WTC11 (cell line): ENCODE measurements at regions not wholly inside any gene's neighbourhood (a gene's known extent, or its start where the extent isn't known, plus 50 kb on each side); places are given as distances from the start of the nearest gene placed in this dataset.
A peak's percentile ranks its signal among the peaks of the same experiment; 100 is the strongest.

Experiments used
- ATAC-seq: fragments of 200-7000 bp; cut with Tn5 transposase; 2 replicates; pipeline ENCODE4 v1.10.0; 2021; ENCODE audit warnings: mild to moderate bottlenecking, moderate library complexity
- CTCF ChIA-PET: fragments of 300-600 bp; sonication (Branson Sonifier 250); formaldehyde crosslinking; loops from one replicate; lab custom pipeline; 2021; ENCODE audit warnings: antibody characterized with exemption; lab: Charles Lee
- POLR2A ChIA-PET: fragments of 350-600 bp; sonication (Branson Sonifier 250); formaldehyde crosslinking; loops from one replicate; lab custom pipeline; 2021; ENCODE audit warnings: antibody characterized with exemption; lab: Charles Lee
- DNase-seq: peaks from one replicate; pipeline ENCODE4 v3.0.0; 2021; ENCODE audit warnings: low spot score
- H3K27ac Mint-ChIP-seq: 2 replicates; pipeline ENCODE4 v1.8.0; 2021; ENCODE audit warnings: mixed read lengths
- H3K27me3 Mint-ChIP-seq: 2 replicates; pipeline ENCODE4 v1.8.0; 2021; ENCODE audit warnings: low read depth, mild to moderate bottlenecking, moderate library complexity, mixed read lengths
- H3K36me3 Mint-ChIP-seq: 2 replicates; pipeline ENCODE4 v1.8.0; 2021; ENCODE audit warnings: mixed read lengths
- H3K4me1 Mint-ChIP-seq: 2 replicates; pipeline ENCODE4 v1.8.0; 2022; ENCODE audit warnings: mixed read lengths
- H3K4me3 Mint-ChIP-seq: 2 replicates; pipeline ENCODE4 v1.8.0; 2021; ENCODE audit warnings: mild to moderate bottlenecking, moderate library complexity, mixed read lengths
- H3K9me3 Mint-ChIP-seq: 2 replicates; pipeline ENCODE4 v1.8.0; 2021; ENCODE audit warnings: mixed read lengths
- CREM ChIP-seq: sonication (generic); formaldehyde crosslinking; IDR thresholded peaks from 2 replicates; pipeline ENCODE4 v1.8.1; 2022; ENCODE audit warnings: mild to moderate bottlenecking, missing genetic modification reagents, moderate library complexity
- HMGA2 ChIP-seq: fragments of 250-450 bp; sonication (Bioruptor Pico); IDR thresholded peaks from 2 replicates; pipeline ENCODE4 v1.4.0; 2021; ENCODE audit warnings: mild to moderate bottlenecking, moderate library complexity
- KAT7 ChIP-seq: sonication (generic); formaldehyde crosslinking; IDR thresholded peaks from 2 replicates; pipeline ENCODE4 v1.8.1; 2023; ENCODE audit warnings: missing genetic modification reagents, mild to moderate bottlenecking, borderline replicate concordance
- NFATC4 ChIP-seq: fragments of 250-450 bp; sonication (Bioruptor Pico); IDR thresholded peaks from 2 replicates; pipeline ENCODE4 v1.9.0; 2021; ENCODE audit warnings: mild to moderate bottlenecking
- NFE2L1 ChIP-seq: sonication (generic); formaldehyde crosslinking; IDR thresholded peaks from 2 replicates; pipeline ENCODE4 v1.8.1; 2023; ENCODE audit warnings: missing genetic modification reagents
- NR3C1 ChIP-seq: sonication (generic); formaldehyde crosslinking; conservative IDR thresholded peaks from 2 replicates; pipeline ENCODE4 v1.8.1; 2023; ENCODE audit warnings: low read depth, mild to moderate bottlenecking, missing genetic modification reagents
- RORB ChIP-seq: fragments of 250-450 bp; sonication (Bioruptor Pico); IDR thresholded peaks from 2 replicates; pipeline ENCODE4 v1.9.0; 2021; ENCODE audit warnings: mild to moderate bottlenecking
- SP1 ChIP-seq: sonication (generic); formaldehyde crosslinking; conservative IDR thresholded peaks from 2 replicates; pipeline ENCODE4 v1.8.1; 2022; ENCODE audit warnings: missing genetic modification reagents
- TEAD4 ChIP-seq: sonication (generic); formaldehyde crosslinking; IDR thresholded peaks from 2 replicates; pipeline ENCODE4 v1.8.0; 2022; ENCODE audit warnings: mild to moderate bottlenecking, missing genetic modification reagents
- ZNF138 ChIP-seq: sonication (generic); formaldehyde crosslinking; conservative IDR thresholded peaks from 2 replicates; pipeline ENCODE4 v1.8.1; 2022; ENCODE audit warnings: mild to moderate bottlenecking, moderate library complexity, missing genetic modification reagents
- ZNF317 ChIP-seq: sonication (generic); formaldehyde crosslinking; IDR thresholded peaks from 2 replicates; pipeline ENCODE4 v1.8.1; 2023; ENCODE audit warnings: low read depth, mild to moderate bottlenecking, moderate library complexity, missing genetic modification reagents, borderline replicate concordance
- ZNF671 ChIP-seq: fragments of 250-450 bp; sonication (Bioruptor Pico); IDR thresholded peaks from 2 replicates; pipeline ENCODE4 v1.8.0; 2021; ENCODE audit warnings: mild to moderate bottlenecking
- TF ChIP-seq, protein P1 (sequence below): sonication (generic); formaldehyde crosslinking; IDR thresholded peaks from 2 replicates; pipeline ENCODE4 v1.8.1; 2023; ENCODE audit warnings: mild to moderate bottlenecking, missing genetic modification reagents
- TF ChIP-seq, protein P2 (sequence below): sonication (generic); formaldehyde crosslinking; IDR thresholded peaks from 2 replicates; pipeline ENCODE4 v1.8.0; 2022; ENCODE audit warnings: mild to moderate bottlenecking, missing genetic modification reagents
- TF ChIP-seq, protein P3 (sequence below): sonication (generic); formaldehyde crosslinking; IDR thresholded peaks from 2 replicates; pipeline ENCODE4 v1.8.1; 2022; ENCODE audit warnings: mild to moderate bottlenecking, missing genetic modification reagents, moderate library complexity, borderline replicate concordance

- Mint-ChIP-seq H3K4me1 (peaks cover 19% of the 10 kb centered on the region), H3K27ac (no peak overlapping the region), H3K9me3 (no peaks in the 10 kb centered on the region), H3K36me3 (no peaks in the 10 kb centered on the region), H3K27me3 (peaks cover 94% of the 10 kb centered on the region), H3K4me3 (peak overlapping the region; percentile 59)
- ChIA-PET CTCF (interaction anchor here (1.1 to 5.7 kb wide), 3 partner anchors 10 to 24 kb away, joined by 3 to 33 read pairs (median 4); no protein-coding TSS in a partner anchor), POLR2A (no interaction called here)
- DNase-seq (no peak), ATAC-seq (peak; percentile 50)
- no peak for TF ChIP-seq HMGA2 (CRISPR knock-in tag)
- no peak for TF ChIP-seq ZNF671
- no peak for TF ChIP-seq TEAD4
- no peak for TF ChIP-seq NFATC4 (CRISPR knock-in tag)
- TF ChIP-seq ZNF138, result no peak
These were observed 158.9 kb upstream of the GLI2 start for GRCh38 chr2:120576509-120577474.

DNA sequence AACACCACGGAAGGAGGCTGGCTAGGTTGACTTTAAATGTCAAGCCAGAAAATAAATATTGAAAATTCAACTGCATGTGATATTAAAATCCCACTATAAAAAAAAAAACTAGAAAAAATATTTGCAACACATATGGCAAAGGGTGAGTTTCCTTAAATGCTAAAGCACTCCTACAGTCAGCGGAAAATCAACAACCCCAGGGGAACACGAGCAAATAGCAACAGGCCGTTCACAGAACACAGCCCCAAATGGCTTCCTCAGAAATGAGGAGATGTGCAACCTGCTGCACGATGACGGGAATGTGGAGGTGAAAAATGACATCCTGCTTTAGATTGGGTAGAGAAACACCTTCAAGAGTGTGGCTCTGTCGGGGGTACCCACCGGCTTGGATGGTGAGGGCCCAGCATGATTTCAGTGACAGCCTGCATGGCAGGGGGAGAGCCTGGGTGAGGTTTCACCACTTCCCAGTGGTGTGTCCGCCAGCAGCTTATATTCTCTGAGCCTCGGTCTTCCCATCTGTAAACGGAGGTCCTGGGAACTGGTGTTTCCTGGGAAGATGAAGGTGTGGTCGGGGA is 157.9 kb upstream of the GLI2 start:
- H3K36me3 Mint-ChIP-seq, result no peaks in the 10 kb centered on the region
- ChIA-PET POLR2A (no interaction called here), CTCF (interaction anchor here (1.1 to 5.7 kb wide), 3 partner anchors 9 to 25 kb away, joined by 3 to 33 read pairs (median 4); no protein-coding TSS in a partner anchor)
- no peaks in the 10 kb centered on the region for H3K9me3 Mint-ChIP-seq
- no peak overlapping the region for H3K4me3 Mint-ChIP-seq
- no peak overlapping the region for H3K27ac Mint-ChIP-seq
- ATAC-seq, result no peak
- no peak for TF ChIP-seq SP1
- no peak for TF ChIP-seq RORB (CRISPR knock-in tag)
- no peak for TF ChIP-seq CREM
- TF ChIP-seq, protein P1, sequence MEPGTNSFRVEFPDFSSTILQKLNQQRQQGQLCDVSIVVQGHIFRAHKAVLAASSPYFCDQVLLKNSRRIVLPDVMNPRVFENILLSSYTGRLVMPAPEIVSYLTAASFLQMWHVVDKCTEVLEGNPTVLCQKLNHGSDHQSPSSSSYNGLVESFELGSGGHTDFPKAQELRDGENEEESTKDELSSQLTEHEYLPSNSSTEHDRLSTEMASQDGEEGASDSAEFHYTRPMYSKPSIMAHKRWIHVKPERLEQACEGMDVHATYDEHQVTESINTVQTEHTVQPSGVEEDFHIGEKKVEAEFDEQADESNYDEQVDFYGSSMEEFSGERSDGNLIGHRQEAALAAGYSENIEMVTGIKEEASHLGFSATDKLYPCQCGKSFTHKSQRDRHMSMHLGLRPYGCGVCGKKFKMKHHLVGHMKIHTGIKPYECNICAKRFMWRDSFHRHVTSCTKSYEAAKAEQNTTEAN, result no peak
- TF ChIP-seq NR3C1 (CRISPR knock-in tag), result no peak
- no peak for TF ChIP-seq NFE2L1
- TF ChIP-seq, protein P2, sequence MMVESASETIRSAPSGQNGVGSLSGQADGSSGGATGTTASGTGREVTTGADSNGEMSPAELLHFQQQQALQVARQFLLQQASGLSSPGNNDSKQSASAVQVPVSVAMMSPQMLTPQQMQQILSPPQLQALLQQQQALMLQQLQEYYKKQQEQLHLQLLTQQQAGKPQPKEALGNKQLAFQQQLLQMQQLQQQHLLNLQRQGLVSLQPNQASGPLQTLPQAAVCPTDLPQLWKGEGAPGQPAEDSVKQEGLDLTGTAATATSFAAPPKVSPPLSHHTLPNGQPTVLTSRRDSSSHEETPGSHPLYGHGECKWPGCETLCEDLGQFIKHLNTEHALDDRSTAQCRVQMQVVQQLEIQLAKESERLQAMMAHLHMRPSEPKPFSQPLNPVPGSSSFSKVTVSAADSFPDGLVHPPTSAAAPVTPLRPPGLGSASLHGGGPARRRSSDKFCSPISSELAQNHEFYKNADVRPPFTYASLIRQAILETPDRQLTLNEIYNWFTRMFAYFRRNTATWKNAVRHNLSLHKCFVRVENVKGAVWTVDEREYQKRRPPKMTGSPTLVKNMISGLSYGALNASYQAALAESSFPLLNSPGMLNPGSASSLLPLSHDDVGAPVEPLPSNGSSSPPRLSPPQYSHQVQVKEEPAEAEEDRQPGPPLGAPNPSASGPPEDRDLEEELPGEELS (CRISPR knock-in tag), result no peak
- TF ChIP-seq KAT7 (CRISPR knock-in tag), result no peak
- H3K4me1 Mint-ChIP-seq, result peaks cover 19% of the 10 kb centered on the region
- peaks cover 87% of the 10 kb centered on the region for H3K27me3 Mint-ChIP-seq
- DNase-seq, result no peak

- H3K27me3 Mint-ChIP-seq, result peaks cover 84% of the 10 kb centered on the region
- DNase-seq (no peak), ATAC-seq (no peak)
- H3K4me1 Mint-ChIP-seq, result peaks cover 19% of the 10 kb centered on the region
- ChIA-PET CTCF (interaction anchor here (1.1 to 5.7 kb wide), 2 partner anchors 26 to 58 kb away, joined by 5 to 33 read pairs; no protein-coding TSS in a partner anchor), POLR2A (no interaction called here)
- TF ChIP-seq, protein P3, sequence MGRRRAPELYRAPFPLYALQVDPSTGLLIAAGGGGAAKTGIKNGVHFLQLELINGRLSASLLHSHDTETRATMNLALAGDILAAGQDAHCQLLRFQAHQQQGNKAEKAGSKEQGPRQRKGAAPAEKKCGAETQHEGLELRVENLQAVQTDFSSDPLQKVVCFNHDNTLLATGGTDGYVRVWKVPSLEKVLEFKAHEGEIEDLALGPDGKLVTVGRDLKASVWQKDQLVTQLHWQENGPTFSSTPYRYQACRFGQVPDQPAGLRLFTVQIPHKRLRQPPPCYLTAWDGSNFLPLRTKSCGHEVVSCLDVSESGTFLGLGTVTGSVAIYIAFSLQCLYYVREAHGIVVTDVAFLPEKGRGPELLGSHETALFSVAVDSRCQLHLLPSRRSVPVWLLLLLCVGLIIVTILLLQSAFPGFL, result no peak
- TF ChIP-seq ZNF317, result no peak
- no peak overlapping the region for H3K27ac Mint-ChIP-seq
- no peak overlapping the region for H3K4me3 Mint-ChIP-seq
- no peaks in the 10 kb centered on the region for H3K36me3 Mint-ChIP-seq
- no peaks in the 10 kb centered on the region for H3K9me3 Mint-ChIP-seq
These were observed 156.9 kb upstream of the GLI2 start for GRCh38 chr2:120578576-120579352.
